Right lobe of liver (tissue), 4 donors: ENCODE measurements at regions not wholly inside any gene's neighbourhood (a gene's known extent, or its start where the extent isn't known, plus 50 kb on each side); places are given as distances from the start of the nearest gene placed in this dataset.

Source experiments
- POLR2A ChIP-seq: fragments of 450-650 bp; IDR thresholded peaks from one replicate; pipeline ENCODE4 v1.6.1; 2017; ENCODE audit warnings: antibody characterized with exemption, mild to moderate bottlenecking
- TF ChIP-seq, protein P1 (sequence below), 4 donors: fragments of 200-600 bp in 3 of 4; fragments of 450-650 bp in 1 of 4; IDR thresholded peaks; one replicate each; pipeline versions ENCODE4 v1.5.1 to v1.8.0; 2016 to 2022; ENCODE audit warnings: antibody characterized with exemption in 4 of 4, mild to moderate bottlenecking in 2 of 4
- donor health status: DM: no; HTN: no; CAD: no.
- donor health status: DM: no; HTN: no; CAD: no.
- donor health status: DM: no; HTN: yes; CAD: no.

DNA sequence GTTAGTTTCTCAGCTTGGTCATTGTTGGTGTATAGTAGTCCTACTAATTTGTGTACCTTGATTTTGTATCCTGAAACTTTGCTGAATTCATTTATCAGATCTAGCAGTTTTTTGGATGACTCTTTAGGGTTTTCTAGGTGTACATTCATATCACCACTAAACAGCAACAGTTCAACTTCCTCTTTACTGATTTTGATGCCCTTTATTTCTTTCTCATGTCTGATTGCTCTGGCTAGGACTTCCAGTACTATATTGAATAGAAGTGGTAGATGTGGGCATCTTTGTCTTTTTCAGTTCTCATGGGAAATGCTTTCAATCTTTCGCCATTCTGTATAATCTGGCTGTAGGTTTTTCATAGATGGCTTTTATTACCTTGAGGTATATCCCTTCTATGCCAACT lies 61.3 kb upstream of the HEY2 start:
- TF ChIP-seq, protein P1, sequence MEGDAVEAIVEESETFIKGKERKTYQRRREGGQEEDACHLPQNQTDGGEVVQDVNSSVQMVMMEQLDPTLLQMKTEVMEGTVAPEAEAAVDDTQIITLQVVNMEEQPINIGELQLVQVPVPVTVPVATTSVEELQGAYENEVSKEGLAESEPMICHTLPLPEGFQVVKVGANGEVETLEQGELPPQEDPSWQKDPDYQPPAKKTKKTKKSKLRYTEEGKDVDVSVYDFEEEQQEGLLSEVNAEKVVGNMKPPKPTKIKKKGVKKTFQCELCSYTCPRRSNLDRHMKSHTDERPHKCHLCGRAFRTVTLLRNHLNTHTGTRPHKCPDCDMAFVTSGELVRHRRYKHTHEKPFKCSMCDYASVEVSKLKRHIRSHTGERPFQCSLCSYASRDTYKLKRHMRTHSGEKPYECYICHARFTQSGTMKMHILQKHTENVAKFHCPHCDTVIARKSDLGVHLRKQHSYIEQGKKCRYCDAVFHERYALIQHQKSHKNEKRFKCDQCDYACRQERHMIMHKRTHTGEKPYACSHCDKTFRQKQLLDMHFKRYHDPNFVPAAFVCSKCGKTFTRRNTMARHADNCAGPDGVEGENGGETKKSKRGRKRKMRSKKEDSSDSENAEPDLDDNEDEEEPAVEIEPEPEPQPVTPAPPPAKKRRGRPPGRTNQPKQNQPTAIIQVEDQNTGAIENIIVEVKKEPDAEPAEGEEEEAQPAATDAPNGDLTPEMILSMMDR (IDR thresholded peaks at IDR 0.05) = no peak
- no peak for TF ChIP-seq POLR2A
